ENCODE measurements at regions not wholly inside any gene's neighbourhood (a gene's known extent, or its start where the extent isn't known, plus 50 kb on each side); places are given as distances from the start of the nearest gene placed in this dataset.

DNA sequence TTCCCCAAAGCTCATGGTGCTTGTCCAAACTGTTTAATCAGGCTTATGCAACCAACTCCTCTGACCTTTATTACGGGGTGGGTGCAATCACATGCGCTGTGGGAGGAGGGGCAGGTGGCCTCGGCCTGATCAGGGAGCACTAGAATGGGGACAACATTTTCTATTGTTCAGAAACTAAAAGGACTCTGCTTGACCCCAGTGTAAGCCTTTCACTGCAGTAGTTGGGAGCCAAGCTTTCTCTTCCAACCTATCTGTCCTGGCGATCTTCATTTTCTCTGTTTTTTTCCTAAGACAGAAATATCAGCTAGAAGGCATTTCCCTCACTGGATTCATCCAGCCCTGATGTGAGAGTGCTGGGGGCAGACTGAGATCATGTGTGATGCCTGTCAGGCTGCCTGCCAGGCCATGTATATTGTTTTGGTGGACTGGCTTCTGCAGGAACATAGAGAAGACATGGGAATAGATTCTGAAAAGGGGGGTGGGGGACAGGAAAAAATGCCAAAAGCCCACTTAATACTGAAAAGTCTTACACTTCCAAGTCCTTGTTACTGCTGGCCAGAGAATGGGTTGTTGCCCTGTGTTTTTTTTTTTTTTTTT lies 627.0 kb upstream of the TBL1XR1 start (continued):
- TF ChIP-seq ZNF318 (CRISPR knock-in tag; IDR thresholded peaks at IDR 0.05) (no peak; the same call in 1 of the 2 replicates), NR2C2 (CRISPR knock-in tag; IDR thresholded peaks at IDR 0.05; ENCODE audit: borderline replicate concordance) (peak; percentile 87), ZNF652 (CRISPR knock-in tag; IDR thresholded peaks at IDR 0.05; ENCODE audit: borderline replicate concordance, low read depth) (0 out of 2 replicates have a peak, but pooled peaks have one; percentile 41), THYN1 (CRISPR knock-in tag; IDR thresholded peaks at IDR 0.05; ENCODE audit: borderline replicate concordance, low read depth) (no peak), MED8 (CRISPR knock-in tag; IDR thresholded peaks at IDR 0.05; ENCODE audit: insufficient replicate concordance) (no peak), ISX (CRISPR knock-in tag; conservative IDR thresholded peaks at IDR 0.05) (no peak), ZNF720 (CRISPR knock-in tag; IDR thresholded peaks at IDR 0.05) (no peak), ZNF713 (CRISPR knock-in tag; IDR thresholded peaks at IDR 0.05) (no peak), ZFY (CRISPR knock-in tag; IDR thresholded peaks at IDR 0.05) (peak; percentile 35; the same call in 1 of the 2 replicates), AHDC1 (CRISPR knock-in tag; IDR thresholded peaks at IDR 0.05; ENCODE audit: borderline replicate concordance) (peak; percentile 88; the same call in 1 of the 2 replicates)
- TF ChIP-seq, protein P1, sequence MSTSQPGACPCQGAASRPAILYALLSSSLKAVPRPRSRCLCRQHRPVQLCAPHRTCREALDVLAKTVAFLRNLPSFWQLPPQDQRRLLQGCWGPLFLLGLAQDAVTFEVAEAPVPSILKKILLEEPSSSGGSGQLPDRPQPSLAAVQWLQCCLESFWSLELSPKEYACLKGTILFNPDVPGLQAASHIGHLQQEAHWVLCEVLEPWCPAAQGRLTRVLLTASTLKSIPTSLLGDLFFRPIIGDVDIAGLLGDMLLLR (CRISPR knock-in tag; IDR thresholded peaks at IDR 0.05) = no peak
- TF ChIP-seq, protein P2, sequence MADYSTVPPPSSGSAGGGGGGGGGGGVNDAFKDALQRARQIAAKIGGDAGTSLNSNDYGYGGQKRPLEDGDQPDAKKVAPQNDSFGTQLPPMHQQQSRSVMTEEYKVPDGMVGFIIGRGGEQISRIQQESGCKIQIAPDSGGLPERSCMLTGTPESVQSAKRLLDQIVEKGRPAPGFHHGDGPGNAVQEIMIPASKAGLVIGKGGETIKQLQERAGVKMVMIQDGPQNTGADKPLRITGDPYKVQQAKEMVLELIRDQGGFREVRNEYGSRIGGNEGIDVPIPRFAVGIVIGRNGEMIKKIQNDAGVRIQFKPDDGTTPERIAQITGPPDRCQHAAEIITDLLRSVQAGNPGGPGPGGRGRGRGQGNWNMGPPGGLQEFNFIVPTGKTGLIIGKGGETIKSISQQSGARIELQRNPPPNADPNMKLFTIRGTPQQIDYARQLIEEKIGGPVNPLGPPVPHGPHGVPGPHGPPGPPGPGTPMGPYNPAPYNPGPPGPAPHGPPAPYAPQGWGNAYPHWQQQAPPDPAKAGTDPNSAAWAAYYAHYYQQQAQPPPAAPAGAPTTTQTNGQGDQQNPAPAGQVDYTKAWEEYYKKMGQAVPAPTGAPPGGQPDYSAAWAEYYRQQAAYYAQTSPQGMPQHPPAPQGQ (CRISPR knock-in tag; IDR thresholded peaks at IDR 0.05; ENCODE audit: borderline replicate concordance) = no peak
